C4-2B (cell line): ENCODE measurements at regions not wholly inside any gene's neighbourhood (a gene's known extent, or its start where the extent isn't known, plus 50 kb on each side); places are given as distances from the start of the nearest gene placed in this dataset.

ENCODE experiments used
- ZFX ChIP-seq: fragments of 450-650 bp; IDR thresholded peaks from 2 replicates; pipeline ENCODE4 v1.6.1; 2017
- TF ChIP-seq, protein P1 (sequence below): fragments of 450-650 bp; conservative IDR thresholded peaks from 2 replicates; pipeline ENCODE4 v1.5.1; 2017; ENCODE audit warnings: mild to moderate bottlenecking

- TF ChIP-seq, protein P1, sequence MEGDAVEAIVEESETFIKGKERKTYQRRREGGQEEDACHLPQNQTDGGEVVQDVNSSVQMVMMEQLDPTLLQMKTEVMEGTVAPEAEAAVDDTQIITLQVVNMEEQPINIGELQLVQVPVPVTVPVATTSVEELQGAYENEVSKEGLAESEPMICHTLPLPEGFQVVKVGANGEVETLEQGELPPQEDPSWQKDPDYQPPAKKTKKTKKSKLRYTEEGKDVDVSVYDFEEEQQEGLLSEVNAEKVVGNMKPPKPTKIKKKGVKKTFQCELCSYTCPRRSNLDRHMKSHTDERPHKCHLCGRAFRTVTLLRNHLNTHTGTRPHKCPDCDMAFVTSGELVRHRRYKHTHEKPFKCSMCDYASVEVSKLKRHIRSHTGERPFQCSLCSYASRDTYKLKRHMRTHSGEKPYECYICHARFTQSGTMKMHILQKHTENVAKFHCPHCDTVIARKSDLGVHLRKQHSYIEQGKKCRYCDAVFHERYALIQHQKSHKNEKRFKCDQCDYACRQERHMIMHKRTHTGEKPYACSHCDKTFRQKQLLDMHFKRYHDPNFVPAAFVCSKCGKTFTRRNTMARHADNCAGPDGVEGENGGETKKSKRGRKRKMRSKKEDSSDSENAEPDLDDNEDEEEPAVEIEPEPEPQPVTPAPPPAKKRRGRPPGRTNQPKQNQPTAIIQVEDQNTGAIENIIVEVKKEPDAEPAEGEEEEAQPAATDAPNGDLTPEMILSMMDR: no peak
- TF ChIP-seq ZFX: no peak
Measured at GRCh38 chr12:74455429-74455828, 82.2 kb upstream of the ATXN7L3B start.
